OCI-LY1 (cell line): ENCODE measurements at regions not wholly inside any gene's neighbourhood (a gene's known extent, or its start where the extent isn't known, plus 50 kb on each side); places are given as distances from the start of the nearest gene placed in this dataset.

Experiments used
- H2AFZ ChIP-seq: fragments of 200-600 bp; sonication (generic), shearing (Covaris generic); 2 replicates; pipeline ENCODE4 v1.6.0; 2014; ENCODE audit warnings: antibody characterized with exemption, mild to moderate bottlenecking, low read length
- H3F3A ChIP-seq: fragments of 200-600 bp; sonication (generic), shearing (Covaris generic); 2 replicates; pipeline ENCODE4 v1.6.0; 2014; ENCODE audit warnings: mild to moderate bottlenecking, antibody characterized with exemption, low read length, moderate library complexity; ENCODE audit not compliant: insufficient read depth
- H3K27ac ChIP-seq: fragments of 200-600 bp; sonication (generic); 2 replicates; pipeline ENCODE4 v1.5.1; 2014; ENCODE audit warnings: low read length, mixed run types, mild to moderate bottlenecking, low read depth; ENCODE audit not compliant: poor library complexity, severe bottlenecking
- H3K27me3 ChIP-seq: fragments of 200-600 bp; sonication (generic); 2 replicates; pipeline ENCODE4 v1.6.0; 2014; ENCODE audit warnings: antibody characterized with exemption, mild to moderate bottlenecking, low read length, moderate library complexity; ENCODE audit not compliant: insufficient read depth
- H3K36me3 ChIP-seq: fragments of 200-600 bp; sonication (generic); 2 replicates; pipeline ENCODE4 v1.6.1; 2014; ENCODE audit warnings: mild to moderate bottlenecking, antibody characterized with exemption, low read length, moderate library complexity, mixed read lengths; ENCODE audit not compliant: insufficient read depth
- H3K4me1 ChIP-seq: fragments of 200-600 bp; sonication (generic); 2 replicates; pipeline ENCODE4 v1.5.1; 2014; ENCODE audit warnings: mild to moderate bottlenecking, low read length, moderate library complexity; ENCODE audit not compliant: insufficient read depth, severe bottlenecking
- H3K4me2 ChIP-seq: fragments of 200-600 bp; sonication (generic), shearing (Covaris generic); 2 replicates; pipeline ENCODE4 v1.6.1; 2014; ENCODE audit warnings: low read length
- H3K4me3 ChIP-seq: fragments of 200-600 bp; sonication (generic); 2 replicates; pipeline ENCODE4 v1.5.1; 2014; ENCODE audit warnings: low read length, low read depth, mild to moderate bottlenecking, mixed read lengths; ENCODE audit not compliant: poor library complexity, severe bottlenecking
- H3K79me2 ChIP-seq: fragments of 200-600 bp; shearing (Covaris generic); 2 replicates; pipeline ENCODE4 v1.6.1; 2016; ENCODE audit warnings: mixed run types, low read length, mixed read lengths; ENCODE audit not compliant: insufficient read depth
- H3K9ac ChIP-seq: fragments of 200-600 bp; sonication (generic), shearing (Covaris generic); 2 replicates; pipeline ENCODE4 v1.6.1; 2014; ENCODE audit warnings: mild to moderate bottlenecking, low read length, mixed read lengths
- H3K9me2 ChIP-seq: fragments of 200-600 bp; sonication (generic), shearing (Covaris generic); 2 replicates; pipeline ENCODE4 v1.6.1; 2014; ENCODE audit warnings: low read depth, mild to moderate bottlenecking, low read length, mixed read lengths
- H3K9me3 ChIP-seq: fragments of 200-600 bp; shearing (Covaris generic); 2 replicates; pipeline ENCODE4 v1.6.1; 2014; ENCODE audit warnings: low read length, mixed read lengths
- H4K20me1 ChIP-seq: fragments of 200-600 bp; sonication (generic), shearing (Covaris generic); 2 replicates; pipeline ENCODE4 v1.6.0; 2016; ENCODE audit warnings: mild to moderate bottlenecking, low read length; ENCODE audit not compliant: insufficient read depth
- EZH2 ChIP-seq: fragments of 200-600 bp; sonication (generic), shearing (Covaris generic); IDR thresholded peaks from 2 replicates; pipeline ENCODE4 v1.8.0; 2017; ENCODE audit warnings: borderline replicate concordance, mixed run types, mild to moderate bottlenecking, antibody characterized with exemption, low read length, moderate library complexity, mixed read lengths
- TF ChIP-seq, protein P1 (sequence below): fragments of 200-600 bp; sonication (generic), shearing (Covaris generic); IDR thresholded peaks from 2 replicates; pipeline ENCODE4 v1.5.1; 2017; ENCODE audit warnings: mild to moderate bottlenecking, antibody characterized with exemption, low read length, moderate library complexity, mixed read lengths

DNA sequence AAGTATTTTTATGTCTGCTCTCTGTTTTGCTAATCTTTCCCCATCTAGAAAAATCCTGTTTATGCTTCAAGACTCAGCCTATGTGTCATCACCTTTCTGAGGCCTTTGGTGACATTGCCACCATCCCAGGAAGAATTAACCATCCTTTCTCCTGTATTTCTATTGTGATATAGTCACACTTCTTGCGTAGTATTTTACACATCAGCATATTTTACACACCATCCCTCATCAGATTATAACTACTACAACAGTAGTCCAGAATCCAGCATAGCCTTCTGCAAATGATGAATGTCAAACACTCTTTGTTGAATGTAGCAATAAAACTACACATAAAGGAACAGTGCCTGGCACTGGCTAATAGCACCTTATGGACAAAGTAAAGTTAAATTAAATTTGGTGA lies 275.3 kb upstream of the C1orf87 start:
- Histone ChIP-seq H3K4me3 (no peak overlapping the region), H3K9me2 (no peaks in the 10 kb centered on the region), H3K9me3 (no peaks in the 10 kb centered on the region), H3F3A (no peaks in the 10 kb centered on the region), H4K20me1 (no peaks in the 10 kb centered on the region), H3K4me2 (no peak overlapping the region), H3K4me1 (no peaks in the 10 kb centered on the region), H3K27ac (no peak overlapping the region), H3K27me3 (no peaks in the 10 kb centered on the region), H3K79me2 (no peaks in the 10 kb centered on the region), H3K9ac (no peak overlapping the region), H2AFZ (no peak overlapping the region), H3K36me3 (no peaks in the 10 kb centered on the region)
- no peak for TF ChIP-seq EZH2
- TF ChIP-seq, protein P1, sequence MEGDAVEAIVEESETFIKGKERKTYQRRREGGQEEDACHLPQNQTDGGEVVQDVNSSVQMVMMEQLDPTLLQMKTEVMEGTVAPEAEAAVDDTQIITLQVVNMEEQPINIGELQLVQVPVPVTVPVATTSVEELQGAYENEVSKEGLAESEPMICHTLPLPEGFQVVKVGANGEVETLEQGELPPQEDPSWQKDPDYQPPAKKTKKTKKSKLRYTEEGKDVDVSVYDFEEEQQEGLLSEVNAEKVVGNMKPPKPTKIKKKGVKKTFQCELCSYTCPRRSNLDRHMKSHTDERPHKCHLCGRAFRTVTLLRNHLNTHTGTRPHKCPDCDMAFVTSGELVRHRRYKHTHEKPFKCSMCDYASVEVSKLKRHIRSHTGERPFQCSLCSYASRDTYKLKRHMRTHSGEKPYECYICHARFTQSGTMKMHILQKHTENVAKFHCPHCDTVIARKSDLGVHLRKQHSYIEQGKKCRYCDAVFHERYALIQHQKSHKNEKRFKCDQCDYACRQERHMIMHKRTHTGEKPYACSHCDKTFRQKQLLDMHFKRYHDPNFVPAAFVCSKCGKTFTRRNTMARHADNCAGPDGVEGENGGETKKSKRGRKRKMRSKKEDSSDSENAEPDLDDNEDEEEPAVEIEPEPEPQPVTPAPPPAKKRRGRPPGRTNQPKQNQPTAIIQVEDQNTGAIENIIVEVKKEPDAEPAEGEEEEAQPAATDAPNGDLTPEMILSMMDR, result no peak

DNA sequence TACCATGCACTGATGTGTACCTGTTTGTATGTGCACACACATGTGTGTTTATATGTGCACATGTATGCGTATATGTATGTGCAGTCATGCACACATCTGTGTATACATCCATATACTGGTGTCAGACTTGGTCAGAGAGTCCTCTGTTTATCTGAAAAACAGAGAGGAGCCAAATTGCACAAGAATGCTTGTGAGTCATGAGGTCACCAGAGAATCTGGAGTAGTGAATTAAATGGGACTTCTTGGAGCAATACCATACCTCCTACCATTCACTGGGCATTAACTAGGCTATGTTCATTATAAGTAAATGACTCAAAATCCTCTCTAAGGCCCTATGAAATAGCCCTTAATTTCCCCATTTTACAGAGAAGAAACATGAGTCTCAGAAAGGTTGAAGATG lies 272.1 kb upstream of the C1orf87 start:
- TF ChIP-seq, protein P1, result no peak
- no peak for TF ChIP-seq EZH2
- H3K4me1 ChIP-seq, result no peaks in the 10 kb centered on the region

DNA sequence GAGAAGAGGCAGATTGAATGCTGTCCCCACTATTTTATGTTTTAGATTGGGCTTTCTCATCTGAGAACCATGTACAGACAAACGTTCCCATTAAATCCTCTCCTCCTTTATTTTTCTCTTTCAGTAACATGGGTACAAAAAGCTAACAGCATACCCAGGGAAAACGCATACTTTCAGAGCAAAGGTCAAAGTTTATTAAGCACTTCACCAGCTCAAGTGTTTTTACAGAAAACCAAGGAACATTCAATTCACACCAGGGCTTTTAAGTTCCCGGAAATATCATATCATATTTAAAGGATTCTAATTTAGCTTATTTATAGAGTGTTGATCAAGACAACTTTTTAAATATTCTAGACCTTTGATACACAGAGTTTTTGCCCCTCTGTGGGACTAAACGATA lies 271.5 kb upstream of the C1orf87 start:
- TF ChIP-seq, protein P1, result no peak
- TF ChIP-seq EZH2, result no peak
- Histone ChIP-seq H2AFZ (no peak overlapping the region), H3K4me2 (no peak overlapping the region), H4K20me1 (no peaks in the 10 kb centered on the region), H3K79me2 (no peaks in the 10 kb centered on the region), H3K4me3 (no peak overlapping the region), H3K9ac (no peak overlapping the region), H3K4me1 (no peaks in the 10 kb centered on the region), H3F3A (no peaks in the 10 kb centered on the region), H3K36me3 (no peaks in the 10 kb centered on the region), H3K9me3 (no peaks in the 10 kb centered on the region), H3K27me3 (no peaks in the 10 kb centered on the region), H3K27ac (no peak overlapping the region), H3K9me2 (no peaks in the 10 kb centered on the region)

More for the DNA sequence above, 272.1 kb upstream of the C1orf87 start:
- no peaks in the 10 kb centered on the region for H3K27me3 ChIP-seq
- H4K20me1 ChIP-seq, result no peaks in the 10 kb centered on the region
- no peak overlapping the region for H3K4me2 ChIP-seq
- H3K9me2 ChIP-seq, result no peaks in the 10 kb centered on the region
- no peak overlapping the region for H3K9ac ChIP-seq
- no peak overlapping the region for H2AFZ ChIP-seq
- H3K27ac ChIP-seq, result no peak overlapping the region
- no peaks in the 10 kb centered on the region for H3K36me3 ChIP-seq
- H3K9me3 ChIP-seq, result no peaks in the 10 kb centered on the region
- no peaks in the 10 kb centered on the region for H3F3A ChIP-seq
- H3K79me2 ChIP-seq, result no peaks in the 10 kb centered on the region
- H3K4me3 ChIP-seq, result no peak overlapping the region
